ENCODE measurements at regions not wholly inside any gene's neighbourhood (a gene's known extent, or its start where the extent isn't known, plus 50 kb on each side); places are given as distances from the start of the nearest gene placed in this dataset.

DNA sequence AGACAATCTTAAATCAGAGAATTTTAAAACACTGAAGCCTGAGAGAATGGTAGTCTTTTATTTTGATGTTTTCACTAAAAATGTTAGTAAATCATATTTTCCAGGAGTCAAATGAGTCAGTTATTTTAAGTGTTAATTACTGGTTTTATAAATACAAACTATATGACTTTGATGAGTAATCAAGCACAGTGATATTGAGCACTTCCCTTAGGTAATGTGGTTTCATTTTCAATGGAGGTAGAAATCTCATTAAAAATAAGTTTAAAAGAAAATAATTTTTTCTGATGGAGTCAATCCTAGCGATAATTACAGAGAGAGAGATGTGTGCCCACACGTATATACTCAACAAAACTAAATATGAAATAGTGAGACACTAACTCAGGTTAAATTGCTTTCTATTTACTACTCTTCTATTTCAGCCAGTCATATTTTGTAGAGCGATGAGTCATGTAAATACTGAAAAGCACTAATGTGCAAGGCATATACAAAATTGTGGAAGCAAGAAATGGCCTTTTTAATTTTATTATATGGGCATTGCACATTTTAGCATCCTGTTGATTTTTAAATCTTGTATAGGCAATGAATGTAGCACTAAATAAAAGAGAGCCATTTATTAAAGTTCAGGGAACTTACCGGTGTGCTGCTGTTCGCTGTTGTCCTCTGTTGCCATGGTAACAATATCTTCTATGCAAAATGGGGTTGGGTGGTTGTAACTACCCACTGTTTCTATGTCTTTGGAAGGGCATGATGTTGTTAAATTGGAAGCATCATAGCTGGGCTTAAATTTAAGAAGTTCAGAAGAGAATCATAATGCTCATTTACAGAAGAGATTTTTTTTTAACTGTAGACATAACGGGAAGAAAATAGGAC, 513.7 kb downstream of the TLL1 start:
- TF ChIP-seq, protein P1, sequence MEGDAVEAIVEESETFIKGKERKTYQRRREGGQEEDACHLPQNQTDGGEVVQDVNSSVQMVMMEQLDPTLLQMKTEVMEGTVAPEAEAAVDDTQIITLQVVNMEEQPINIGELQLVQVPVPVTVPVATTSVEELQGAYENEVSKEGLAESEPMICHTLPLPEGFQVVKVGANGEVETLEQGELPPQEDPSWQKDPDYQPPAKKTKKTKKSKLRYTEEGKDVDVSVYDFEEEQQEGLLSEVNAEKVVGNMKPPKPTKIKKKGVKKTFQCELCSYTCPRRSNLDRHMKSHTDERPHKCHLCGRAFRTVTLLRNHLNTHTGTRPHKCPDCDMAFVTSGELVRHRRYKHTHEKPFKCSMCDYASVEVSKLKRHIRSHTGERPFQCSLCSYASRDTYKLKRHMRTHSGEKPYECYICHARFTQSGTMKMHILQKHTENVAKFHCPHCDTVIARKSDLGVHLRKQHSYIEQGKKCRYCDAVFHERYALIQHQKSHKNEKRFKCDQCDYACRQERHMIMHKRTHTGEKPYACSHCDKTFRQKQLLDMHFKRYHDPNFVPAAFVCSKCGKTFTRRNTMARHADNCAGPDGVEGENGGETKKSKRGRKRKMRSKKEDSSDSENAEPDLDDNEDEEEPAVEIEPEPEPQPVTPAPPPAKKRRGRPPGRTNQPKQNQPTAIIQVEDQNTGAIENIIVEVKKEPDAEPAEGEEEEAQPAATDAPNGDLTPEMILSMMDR (conservative IDR thresholded peaks at IDR 0.05): no peak
- DNase-seq (ENCODE audit: low read depth, low spot score): no peak
- Mint-ChIP-seq H3K36me3 (ENCODE audit: low read depth) (no peaks in the 10 kb centered on the region), H3K4me1 (no peaks in the 10 kb centered on the region), H3K9me3 (no peaks in the 10 kb centered on the region), H3K27me3 (ENCODE audit: low read depth) (no peaks in the 10 kb centered on the region), H3K27ac (ENCODE audit: unreplicated experiment) (no peak overlapping the region), H3K4me3 (no peak overlapping the region)

DNA sequence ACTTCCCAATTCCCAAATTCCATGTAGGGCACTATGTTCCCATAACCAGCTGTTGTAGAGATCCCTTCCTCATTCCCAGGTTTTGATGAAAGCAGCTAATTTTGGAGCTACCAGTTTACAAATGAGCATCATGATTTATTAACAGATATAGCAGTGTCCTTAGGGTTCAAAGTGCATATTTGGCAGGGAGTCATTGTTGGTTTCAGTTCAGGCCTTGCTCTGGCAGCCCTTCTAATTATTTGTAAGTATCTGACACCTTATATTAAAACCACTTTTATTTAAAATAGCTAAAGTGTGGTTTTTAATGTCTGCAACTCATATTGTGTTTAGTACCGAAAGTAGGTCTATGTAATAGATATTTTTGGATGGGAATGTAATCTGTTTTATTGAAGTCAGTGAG, 518.5 kb downstream of the TLL1 start:
- H3K9me3 Mint-ChIP-seq: no peaks in the 10 kb centered on the region
- no peak overlapping the region for H3K27ac Mint-ChIP-seq (ENCODE audit: unreplicated experiment)
- TF ChIP-seq, protein P1 (conservative IDR thresholded peaks at IDR 0.05): no peak
- H3K27me3 Mint-ChIP-seq (ENCODE audit: low read depth): no peaks in the 10 kb centered on the region
- H3K4me3 Mint-ChIP-seq: no peak overlapping the region
- no peak for DNase-seq (ENCODE audit: low read depth, low spot score)
- H3K36me3 Mint-ChIP-seq (ENCODE audit: low read depth): no peaks in the 10 kb centered on the region
- H3K4me1 Mint-ChIP-seq: no peaks in the 10 kb centered on the region

DNA sequence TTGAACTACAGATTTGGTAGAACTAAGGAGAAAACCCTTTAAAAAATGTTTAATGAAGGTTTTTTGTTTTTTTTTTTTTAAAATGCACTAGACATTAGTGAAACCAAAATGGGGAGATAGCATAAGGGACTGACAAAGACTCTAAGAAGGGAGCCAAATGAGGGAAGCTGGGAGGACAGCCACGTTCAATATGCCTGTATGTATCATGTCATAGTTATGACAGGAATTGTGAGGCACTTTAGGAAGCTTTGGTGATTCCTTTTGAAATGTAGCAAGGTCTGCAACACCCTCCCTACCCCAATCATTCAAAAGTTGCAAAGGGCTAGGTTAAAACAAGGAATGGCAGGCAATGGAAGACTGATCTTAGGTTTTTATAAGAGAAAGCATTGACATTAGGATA, 526.0 kb downstream of the TLL1 start:
- no peaks in the 10 kb centered on the region for H3K36me3 Mint-ChIP-seq (ENCODE audit: low read depth)
- no peaks in the 10 kb centered on the region for H3K9me3 Mint-ChIP-seq
- TF ChIP-seq, protein P1 (conservative IDR thresholded peaks at IDR 0.05): no peak
- no peaks in the 10 kb centered on the region for H3K27me3 Mint-ChIP-seq (ENCODE audit: low read depth)
- H3K27ac Mint-ChIP-seq (ENCODE audit: unreplicated experiment): no peak overlapping the region
- no peak overlapping the region for H3K4me3 Mint-ChIP-seq
- no peak for DNase-seq (ENCODE audit: low read depth, low spot score)
- H3K4me1 Mint-ChIP-seq: no peaks in the 10 kb centered on the region

DNA sequence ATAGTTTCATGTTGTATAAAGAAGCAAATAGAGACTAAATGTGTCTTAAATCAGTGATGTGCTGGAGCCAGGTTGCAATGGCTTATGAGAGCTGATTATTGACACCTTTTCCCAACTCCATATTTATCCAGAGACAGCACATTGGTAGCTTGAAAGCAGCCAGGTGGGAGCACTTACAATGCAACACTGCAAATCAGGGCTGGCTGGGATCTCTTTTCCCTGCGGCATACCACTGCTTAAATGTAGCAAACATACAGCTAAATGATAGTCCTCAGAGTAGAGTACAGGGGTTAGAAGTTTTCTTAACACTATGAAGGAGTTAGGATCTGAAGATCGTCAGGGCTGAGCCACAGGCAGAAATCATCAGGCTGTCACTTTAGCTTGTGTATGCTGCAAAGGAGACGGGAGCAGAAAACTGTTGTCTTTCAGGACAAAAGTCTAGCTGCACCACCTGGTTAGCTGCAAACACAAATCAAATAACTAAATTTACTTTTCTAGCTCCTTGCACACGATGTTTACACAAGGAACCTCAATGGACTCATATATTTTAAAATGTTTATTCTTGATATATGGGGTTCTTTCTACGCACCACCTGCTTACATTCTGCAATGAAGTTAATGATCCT, 527.3 kb downstream of the TLL1 start:
- Mint-ChIP-seq H3K4me1 (no peaks in the 10 kb centered on the region), H3K27me3 (ENCODE audit: low read depth) (no peaks in the 10 kb centered on the region), H3K9me3 (no peaks in the 10 kb centered on the region), H3K36me3 (ENCODE audit: low read depth) (no peaks in the 10 kb centered on the region), H3K4me3 (no peak overlapping the region), H3K27ac (ENCODE audit: unreplicated experiment) (no peak overlapping the region)
- TF ChIP-seq, protein P1 (conservative IDR thresholded peaks at IDR 0.05): no peak
- DNase-seq (ENCODE audit: low read depth, low spot score): no peak

DNA sequence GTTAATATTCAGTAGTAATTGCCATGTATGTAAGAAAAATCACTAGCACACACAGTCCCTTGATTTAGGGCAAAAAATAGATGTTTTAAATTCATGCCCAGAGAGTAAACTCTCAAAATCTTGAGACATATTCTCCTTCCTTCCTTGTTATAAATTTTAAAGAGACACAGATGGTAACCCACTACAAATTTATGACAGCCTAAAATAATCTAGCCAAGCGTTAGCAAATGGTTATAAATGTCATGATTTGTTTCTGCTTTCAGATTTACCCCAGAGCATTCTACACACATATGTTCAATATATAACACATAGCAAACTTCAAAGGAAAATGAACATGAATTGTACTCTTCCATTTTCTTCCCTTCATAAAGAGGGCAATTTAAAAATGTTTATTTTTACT, 540.3 kb downstream of the TLL1 start:
- Mint-ChIP-seq H3K36me3 (ENCODE audit: low read depth) (no peaks in the 10 kb centered on the region), H3K4me1 (no peaks in the 10 kb centered on the region), H3K9me3 (peaks cover 7% of the 10 kb centered on the region), H3K27me3 (ENCODE audit: low read depth) (no peaks in the 10 kb centered on the region), H3K27ac (ENCODE audit: unreplicated experiment) (no peak overlapping the region), H3K4me3 (no peak overlapping the region)
- TF ChIP-seq, protein P1 (conservative IDR thresholded peaks at IDR 0.05): no peak
- no peak for DNase-seq (ENCODE audit: low read depth, low spot score)

All from neural crest cell (in vitro differentiated cells).